ENCODE measurements at regions not wholly inside any gene's neighbourhood (a gene's known extent, or its start where the extent isn't known, plus 50 kb on each side); places are given as distances from the start of the nearest gene placed in this dataset.

- Histone ChIP-seq H3K27me3 (ENCODE audit: control insufficient read depth, insufficient read depth, low read length) (no peaks in the 10 kb centered on the region), H3K4me3 (ENCODE audit: low read length) (no peak overlapping the region), H3K36me3 (ENCODE audit: control insufficient read depth, insufficient read depth, low read length) (no peaks in the 10 kb centered on the region), H3K4me1 (ENCODE audit: control insufficient read depth, insufficient read depth, low read length) (no peaks in the 10 kb centered on the region), H3K9me3 (ENCODE audit: control insufficient read depth, low read length) (no peaks in the 10 kb centered on the region), H3K9ac (ENCODE audit: low read length) (no peak overlapping the region)
These were observed 481.4 kb downstream of the ETS1 start for GRCh38 chr11:128105950-128106349.

- H3K4me3 ChIP-seq (ENCODE audit: low read length): no peak overlapping the region
- no peaks in the 10 kb centered on the region for H3K27me3 ChIP-seq (ENCODE audit: control insufficient read depth, insufficient read depth, low read length)
- H3K36me3 ChIP-seq (ENCODE audit: control insufficient read depth, insufficient read depth, low read length): no peaks in the 10 kb centered on the region
- no peak overlapping the region for H3K9ac ChIP-seq (ENCODE audit: low read length)
- no peaks in the 10 kb centered on the region for H3K9me3 ChIP-seq (ENCODE audit: control insufficient read depth, low read length)
- no peaks in the 10 kb centered on the region for H3K4me1 ChIP-seq (ENCODE audit: control insufficient read depth, insufficient read depth, low read length)
These were observed 481.8 kb downstream of the ETS1 start for GRCh38 chr11:128105511-128105910.

GRCh38 chr11:128103278-128103873 lies 484.0 kb downstream of the ETS1 start:
- Histone ChIP-seq H3K36me3 (ENCODE audit: control insufficient read depth, insufficient read depth, low read length) (no peaks in the 10 kb centered on the region), H3K4me3 (ENCODE audit: low read length) (no peak overlapping the region), H3K4me1 (ENCODE audit: control insufficient read depth, insufficient read depth, low read length) (no peaks in the 10 kb centered on the region), H3K9ac (ENCODE audit: low read length) (no peak overlapping the region), H3K9me3 (ENCODE audit: control insufficient read depth, low read length) (no peaks in the 10 kb centered on the region), H3K27me3 (ENCODE audit: control insufficient read depth, insufficient read depth, low read length) (no peaks in the 10 kb centered on the region)

GRCh38 chr11:128098781-128099180 lies 488.6 kb downstream of the ETS1 start:
- no peak overlapping the region for H3K4me3 ChIP-seq (ENCODE audit: low read length)

GRCh38 chr11:128095466-128095981 lies 491.8 kb downstream of the ETS1 start:
- Histone ChIP-seq H3K4me3 (ENCODE audit: low read length) (no peak overlapping the region), H3K36me3 (ENCODE audit: control insufficient read depth, insufficient read depth, low read length) (no peaks in the 10 kb centered on the region), H3K27me3 (ENCODE audit: control insufficient read depth, insufficient read depth, low read length) (no peaks in the 10 kb centered on the region), H3K4me1 (ENCODE audit: control insufficient read depth, insufficient read depth, low read length) (no peaks in the 10 kb centered on the region), H3K9ac (ENCODE audit: low read length) (no peak overlapping the region), H3K9me3 (ENCODE audit: control insufficient read depth, low read length) (no peaks in the 10 kb centered on the region)

More at GRCh38 chr11:128098781-128099180, 488.6 kb downstream of the ETS1 start:
- no peaks in the 10 kb centered on the region for H3K9me3 ChIP-seq (ENCODE audit: control insufficient read depth, low read length)
- H3K27me3 ChIP-seq (ENCODE audit: control insufficient read depth, insufficient read depth, low read length): no peaks in the 10 kb centered on the region
- H3K9ac ChIP-seq (ENCODE audit: low read length): no peak overlapping the region
- H3K36me3 ChIP-seq (ENCODE audit: control insufficient read depth, insufficient read depth, low read length): no peaks in the 10 kb centered on the region
- no peaks in the 10 kb centered on the region for H3K4me1 ChIP-seq (ENCODE audit: control insufficient read depth, insufficient read depth, low read length)

- H3K27me3 ChIP-seq (ENCODE audit: control insufficient read depth, insufficient read depth, low read length): no peaks in the 10 kb centered on the region
- no peaks in the 10 kb centered on the region for H3K4me1 ChIP-seq (ENCODE audit: control insufficient read depth, insufficient read depth, low read length)
- H3K9me3 ChIP-seq (ENCODE audit: control insufficient read depth, low read length): no peaks in the 10 kb centered on the region
- no peaks in the 10 kb centered on the region for H3K36me3 ChIP-seq (ENCODE audit: control insufficient read depth, insufficient read depth, low read length)
- H3K9ac ChIP-seq (ENCODE audit: low read length): no peak overlapping the region
- H3K4me3 ChIP-seq (ENCODE audit: low read length): no peak overlapping the region
These were observed 493.7 kb downstream of the ETS1 start for GRCh38 chr11:128093689-128094088.

- Histone ChIP-seq H3K4me1 (ENCODE audit: control insufficient read depth, insufficient read depth, low read length) (no peaks in the 10 kb centered on the region), H3K4me3 (ENCODE audit: low read length) (no peak overlapping the region), H3K36me3 (ENCODE audit: control insufficient read depth, insufficient read depth, low read length) (no peaks in the 10 kb centered on the region), H3K27me3 (ENCODE audit: control insufficient read depth, insufficient read depth, low read length) (no peaks in the 10 kb centered on the region), H3K9ac (ENCODE audit: low read length) (no peak overlapping the region), H3K9me3 (ENCODE audit: control insufficient read depth, low read length) (no peaks in the 10 kb centered on the region)
These were observed 497.4 kb downstream of the ETS1 start for GRCh38 chr11:128089962-128090361.

- no peaks in the 10 kb centered on the region for H3K27me3 ChIP-seq (ENCODE audit: control insufficient read depth, insufficient read depth, low read length)
- no peaks in the 10 kb centered on the region for H3K36me3 ChIP-seq (ENCODE audit: control insufficient read depth, insufficient read depth, low read length)
- no peak overlapping the region for H3K4me3 ChIP-seq (ENCODE audit: low read length)
- no peak overlapping the region for H3K9ac ChIP-seq (ENCODE audit: low read length)
- H3K4me1 ChIP-seq (ENCODE audit: control insufficient read depth, insufficient read depth, low read length): no peaks in the 10 kb centered on the region
- no peaks in the 10 kb centered on the region for H3K9me3 ChIP-seq (ENCODE audit: control insufficient read depth, low read length)
These were observed 500.6 kb downstream of the ETS1 start for GRCh38 chr11:128086794-128087193.

GRCh38 chr11:128085276-128085675 lies 502.1 kb downstream of the ETS1 start:
- Histone ChIP-seq H3K4me1 (ENCODE audit: control insufficient read depth, insufficient read depth, low read length) (no peaks in the 10 kb centered on the region), H3K27me3 (ENCODE audit: control insufficient read depth, insufficient read depth, low read length) (no peaks in the 10 kb centered on the region), H3K4me3 (ENCODE audit: low read length) (no peak overlapping the region), H3K36me3 (ENCODE audit: control insufficient read depth, insufficient read depth, low read length) (no peaks in the 10 kb centered on the region), H3K9ac (ENCODE audit: low read length) (no peak overlapping the region), H3K9me3 (ENCODE audit: control insufficient read depth, low read length) (no peaks in the 10 kb centered on the region)

- Histone ChIP-seq H3K36me3 (ENCODE audit: control insufficient read depth, insufficient read depth, low read length) (no peaks in the 10 kb centered on the region), H3K9ac (ENCODE audit: low read length) (no peak overlapping the region), H3K9me3 (ENCODE audit: control insufficient read depth, low read length) (no peaks in the 10 kb centered on the region), H3K4me1 (ENCODE audit: control insufficient read depth, insufficient read depth, low read length) (no peaks in the 10 kb centered on the region), H3K27me3 (ENCODE audit: control insufficient read depth, insufficient read depth, low read length) (no peaks in the 10 kb centered on the region), H3K4me3 (ENCODE audit: low read length) (no peak overlapping the region)
These were observed 504.8 kb downstream of the ETS1 start for GRCh38 chr11:128082574-128082973.

- Histone ChIP-seq H3K36me3 (ENCODE audit: control insufficient read depth, insufficient read depth, low read length) (no peaks in the 10 kb centered on the region), H3K27me3 (ENCODE audit: control insufficient read depth, insufficient read depth, low read length) (no peaks in the 10 kb centered on the region), H3K9me3 (ENCODE audit: control insufficient read depth, low read length) (no peaks in the 10 kb centered on the region), H3K4me1 (ENCODE audit: control insufficient read depth, insufficient read depth, low read length) (no peaks in the 10 kb centered on the region), H3K4me3 (ENCODE audit: low read length) (no peak overlapping the region), H3K9ac (ENCODE audit: low read length) (no peak overlapping the region)
These were observed 517.7 kb downstream of the ETS1 start for GRCh38 chr11:128069665-128070064.

GRCh38 chr11:128067780-128068179 lies 519.6 kb downstream of the ETS1 start:
- no peaks in the 10 kb centered on the region for H3K4me1 ChIP-seq (ENCODE audit: control insufficient read depth, insufficient read depth, low read length)
- H3K27me3 ChIP-seq (ENCODE audit: control insufficient read depth, insufficient read depth, low read length): no peaks in the 10 kb centered on the region
- H3K9me3 ChIP-seq (ENCODE audit: control insufficient read depth, low read length): no peaks in the 10 kb centered on the region
- H3K9ac ChIP-seq (ENCODE audit: low read length): no peak overlapping the region
- H3K36me3 ChIP-seq (ENCODE audit: control insufficient read depth, insufficient read depth, low read length): no peaks in the 10 kb centered on the region
- H3K4me3 ChIP-seq (ENCODE audit: low read length): no peak overlapping the region

- H3K9me3 ChIP-seq (ENCODE audit: control insufficient read depth, low read length): no peaks in the 10 kb centered on the region
- no peak overlapping the region for H3K4me3 ChIP-seq (ENCODE audit: low read length)
- H3K9ac ChIP-seq (ENCODE audit: low read length): no peak overlapping the region
- no peaks in the 10 kb centered on the region for H3K36me3 ChIP-seq (ENCODE audit: control insufficient read depth, insufficient read depth, low read length)
- no peaks in the 10 kb centered on the region for H3K4me1 ChIP-seq (ENCODE audit: control insufficient read depth, insufficient read depth, low read length)
- H3K27me3 ChIP-seq (ENCODE audit: control insufficient read depth, insufficient read depth, low read length): no peaks in the 10 kb centered on the region
These were observed 521.0 kb downstream of the ETS1 start for GRCh38 chr11:128066399-128066798.
